AG09309 (cell line): ENCODE measurements at regions not wholly inside any gene's neighbourhood (a gene's known extent, or its start where the extent isn't known, plus 50 kb on each side); places are given as distances from the start of the nearest gene placed in this dataset.

Experiments
- DNase-seq: peaks from one replicate; pipeline ENCODE4 v3.0.0-alpha.2; 2010; ENCODE audit warnings: low read depth
- H3K4me3 ChIP-seq: 2 replicates; pipeline ENCODE4 v1.5.1; 2011; ENCODE audit warnings: mild to moderate bottlenecking, low read depth, low read length, moderate library complexity; ENCODE audit not compliant: control insufficient read depth
- TF ChIP-seq, protein P1 (sequence below): IDR thresholded peaks from 2 replicates; pipeline ENCODE4 v1.5.1; 2011; ENCODE audit warnings: mild to moderate bottlenecking, low read depth, low read length, inconsistent platforms; ENCODE audit not compliant: insufficient read depth, control insufficient read depth; ENCODE audit errors: missing control alignments

DNA sequence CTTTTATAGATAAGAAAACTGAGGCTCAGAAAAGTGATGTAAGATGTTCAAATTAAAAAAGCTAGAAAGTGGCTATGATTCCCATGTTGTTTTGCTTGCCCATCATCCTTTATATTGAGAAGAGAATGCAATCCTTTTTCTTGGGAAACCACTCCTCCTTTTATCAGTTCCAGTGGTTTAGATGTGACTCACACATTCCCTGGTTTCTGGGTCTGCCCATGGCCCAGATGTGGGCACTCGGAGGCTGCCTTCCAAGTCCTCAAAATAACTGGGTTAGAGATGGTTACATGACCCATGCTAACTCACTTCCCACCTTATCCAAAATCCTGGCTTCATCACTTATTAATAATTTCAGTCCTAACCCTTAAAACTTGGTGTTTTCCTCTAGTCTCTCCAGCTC, 550.0 kb downstream of the MDFIC start:
- no peak overlapping the region for H3K4me3 ChIP-seq
- peak; percentile 51 for DNase-seq
- TF ChIP-seq, protein P1, sequence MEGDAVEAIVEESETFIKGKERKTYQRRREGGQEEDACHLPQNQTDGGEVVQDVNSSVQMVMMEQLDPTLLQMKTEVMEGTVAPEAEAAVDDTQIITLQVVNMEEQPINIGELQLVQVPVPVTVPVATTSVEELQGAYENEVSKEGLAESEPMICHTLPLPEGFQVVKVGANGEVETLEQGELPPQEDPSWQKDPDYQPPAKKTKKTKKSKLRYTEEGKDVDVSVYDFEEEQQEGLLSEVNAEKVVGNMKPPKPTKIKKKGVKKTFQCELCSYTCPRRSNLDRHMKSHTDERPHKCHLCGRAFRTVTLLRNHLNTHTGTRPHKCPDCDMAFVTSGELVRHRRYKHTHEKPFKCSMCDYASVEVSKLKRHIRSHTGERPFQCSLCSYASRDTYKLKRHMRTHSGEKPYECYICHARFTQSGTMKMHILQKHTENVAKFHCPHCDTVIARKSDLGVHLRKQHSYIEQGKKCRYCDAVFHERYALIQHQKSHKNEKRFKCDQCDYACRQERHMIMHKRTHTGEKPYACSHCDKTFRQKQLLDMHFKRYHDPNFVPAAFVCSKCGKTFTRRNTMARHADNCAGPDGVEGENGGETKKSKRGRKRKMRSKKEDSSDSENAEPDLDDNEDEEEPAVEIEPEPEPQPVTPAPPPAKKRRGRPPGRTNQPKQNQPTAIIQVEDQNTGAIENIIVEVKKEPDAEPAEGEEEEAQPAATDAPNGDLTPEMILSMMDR: no peak

DNA sequence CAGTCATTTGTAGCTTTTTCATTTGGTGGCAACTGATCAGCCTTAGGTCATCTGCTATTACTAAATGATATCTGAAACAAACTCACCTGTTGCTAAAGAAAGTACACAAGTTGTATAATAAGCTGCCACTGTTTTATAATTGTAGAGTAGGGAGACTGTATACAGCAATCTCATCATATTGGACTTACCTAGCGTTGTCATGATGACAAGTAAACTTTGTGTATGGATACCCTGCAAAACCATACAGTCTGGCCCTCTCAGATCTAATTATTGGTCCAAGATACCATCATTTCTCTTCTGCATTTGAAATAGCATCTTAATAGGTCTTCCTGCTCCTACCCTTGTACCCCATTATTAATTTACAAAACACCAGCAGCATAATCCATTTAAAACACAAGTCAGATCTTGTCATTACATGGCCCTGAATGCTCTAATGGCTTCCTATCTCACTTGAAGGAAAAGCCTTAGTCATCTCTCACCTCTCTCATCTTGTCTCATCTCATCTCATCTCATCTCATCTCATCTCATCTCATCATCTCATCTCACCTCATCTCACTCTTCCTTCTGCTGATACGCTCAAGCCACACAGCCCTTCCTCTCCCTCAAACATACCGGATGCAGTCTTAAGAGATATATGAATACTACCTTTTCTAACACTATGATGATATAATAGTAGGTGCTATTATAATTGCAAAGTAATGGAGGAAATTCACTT, 540.6 kb downstream of the MDFIC start:
- TF ChIP-seq, protein P1: no peak
- H3K4me3 ChIP-seq: no peak overlapping the region
- no peak for DNase-seq

DNA sequence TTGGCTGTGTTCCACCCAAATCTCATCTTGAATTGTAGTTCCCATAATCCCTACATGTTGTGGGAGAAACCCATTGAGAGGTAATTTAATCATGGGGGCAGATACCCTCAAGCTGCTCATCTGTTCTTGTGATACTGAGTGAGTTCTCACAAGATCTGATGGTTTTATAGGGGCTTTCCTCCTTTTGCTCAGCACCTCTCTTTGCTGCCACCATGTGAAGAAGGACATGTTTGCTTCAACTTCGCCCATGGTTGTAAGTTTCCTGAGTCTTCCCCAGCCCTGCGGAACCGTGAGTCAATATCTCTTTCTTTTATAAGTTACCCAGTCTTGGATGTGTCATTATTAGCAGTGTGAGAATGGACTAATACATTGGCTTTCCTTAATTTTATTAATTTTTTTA, 527.8 kb downstream of the MDFIC start:
- no peak for DNase-seq
- TF ChIP-seq, protein P1: no peak
- H3K4me3 ChIP-seq: no peak overlapping the region

DNA sequence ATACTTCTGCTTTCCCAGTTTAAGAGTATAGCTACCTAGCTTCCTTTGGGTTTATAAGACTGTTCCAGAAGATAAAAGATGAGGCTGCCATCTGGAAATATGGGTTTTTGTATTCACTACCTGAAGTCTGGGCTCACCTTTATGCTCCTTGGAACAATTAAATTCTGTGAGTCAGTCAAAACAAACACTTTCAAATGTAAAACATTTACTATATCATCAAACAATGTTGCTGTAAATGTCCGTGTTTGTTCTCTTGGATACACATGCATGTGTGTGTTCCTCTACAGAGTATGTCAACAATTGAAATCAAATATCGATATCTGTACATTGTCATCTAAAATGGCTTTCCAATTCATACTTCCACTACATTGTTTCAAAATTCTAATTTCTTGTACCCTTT, 525.6 kb downstream of the MDFIC start:
- H3K4me3 ChIP-seq: no peak overlapping the region
- no peak for DNase-seq
- TF ChIP-seq, protein P1: no peak

DNA sequence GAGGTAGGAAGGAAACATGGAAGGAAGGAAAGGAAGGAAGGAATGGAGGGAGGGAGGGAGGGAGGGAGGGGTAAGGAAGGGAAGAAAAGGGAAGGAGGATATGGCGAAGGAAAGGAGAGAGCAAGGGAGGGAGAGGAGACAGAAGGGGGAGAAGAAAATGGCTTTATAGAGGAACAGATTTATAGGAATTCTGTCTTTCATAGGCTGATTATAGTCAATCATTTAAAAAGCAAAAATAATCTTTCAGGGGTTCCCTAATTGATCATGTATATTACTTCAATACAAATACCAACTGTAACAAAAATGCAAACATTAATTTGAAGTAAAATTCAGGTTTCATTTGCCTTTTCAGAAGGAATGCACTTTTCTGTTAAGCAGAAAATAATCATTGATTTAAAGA, 519.1 kb downstream of the MDFIC start:
- no peak for DNase-seq
- no peak overlapping the region for H3K4me3 ChIP-seq
- TF ChIP-seq, protein P1: no peak

DNA sequence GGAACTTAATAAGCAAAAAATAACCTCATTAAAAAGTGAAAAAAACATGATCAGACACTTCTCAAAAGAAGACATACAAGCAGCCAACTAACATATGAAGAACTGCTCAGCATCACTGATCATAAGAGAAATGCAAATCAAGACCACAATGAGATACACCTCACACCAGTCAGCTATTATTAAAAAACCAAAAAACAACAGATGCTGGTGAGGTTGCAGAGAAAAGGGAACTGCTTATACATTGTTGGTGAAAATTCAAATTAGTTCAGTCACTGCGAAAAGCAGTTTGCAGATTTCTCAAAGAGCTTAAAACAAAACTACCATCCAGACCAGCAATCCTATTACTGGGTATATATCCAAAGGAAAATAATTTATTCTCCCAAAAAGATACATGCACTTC, 513.3 kb downstream of the MDFIC start:
- H3K4me3 ChIP-seq: no peak overlapping the region
- TF ChIP-seq, protein P1: no peak
- no peak for DNase-seq
